ENCODE measurements at regions not wholly inside any gene's neighbourhood (a gene's known extent, or its start where the extent isn't known, plus 50 kb on each side); places are given as distances from the start of the nearest gene placed in this dataset.

GRCh38 chr5:135190416-135191083 is 156.5 kb upstream of the PITX1 start:
- TF ChIP-seq CTCF (IDR thresholded peaks at IDR 0.05) = no peak
- TF ChIP-seq RARB (CRISPR knock-in tag; IDR thresholded peaks at IDR 0.05) = no peak
- TF ChIP-seq RCOR1 (IDR thresholded peaks at IDR 0.05; ENCODE audit: low read depth, low read length) = no peak
- TF ChIP-seq POLR2A (IDR thresholded peaks at IDR 0.05; ENCODE audit: low read length) = no peak
- TF ChIP-seq REST (IDR thresholded peaks at IDR 0.05) = no peak
- no peak for TF ChIP-seq NR3C1 (IDR thresholded peaks at IDR 0.05)
- TF ChIP-seq BHLHE40 (IDR thresholded peaks at IDR 0.05; ENCODE audit: low read depth, low read length) = no peak
- no peak for TF ChIP-seq SMC3 (IDR thresholded peaks at IDR 0.05)
- no peak for TF ChIP-seq EP300 (IDR thresholded peaks at IDR 0.05)

Measured in A549 (cell line).